NCI-H2107 treated with DMSO at 0.1 percent for 48 hours (cell line): ENCODE measurements at regions not wholly inside any gene's neighbourhood (a gene's known extent, or its start where the extent isn't known, plus 50 kb on each side); places are given as distances from the start of the nearest gene placed in this dataset.
"Not testable (repeated sequence)": the region's sequence is repeated elsewhere in the genome, so short reads cannot be mapped to it uniquely, and the experiment has no call there.

Experiments
- DNase-seq: peaks from one replicate; lab custom pipeline; 2025; ENCODE audit not compliant: unreplicated experiment; lab: John Stamatoyannopoulos, UW

- not testable (repeated sequence) for DNase-seq
Measured at GRCh38 chr2:89202518-89202917, 511.0 kb downstream of the RPIA start.

GRCh38 chr2:89205153-89205552 lies 513.7 kb downstream of the RPIA start:
- not testable (repeated sequence) for DNase-seq

- not testable (repeated sequence) for DNase-seq
Measured at GRCh38 chr2:89208144-89208932, 516.9 kb downstream of the RPIA start.

- not testable (repeated sequence) for DNase-seq
Measured at GRCh38 chr2:89213151-89213550, 521.7 kb downstream of the RPIA start.

GRCh38 chr2:89213811-89214210 lies 522.3 kb downstream of the RPIA start:
- not testable (repeated sequence) for DNase-seq

- not testable (repeated sequence) for DNase-seq
Measured at GRCh38 chr2:89221474-89221873, 530.0 kb downstream of the RPIA start.

- not testable (repeated sequence) for DNase-seq
Measured at GRCh38 chr2:89222063-89222732, 530.7 kb downstream of the RPIA start.

GRCh38 chr2:89224803-89225202 lies 533.3 kb downstream of the RPIA start:
- not testable (repeated sequence) for DNase-seq

- DNase-seq, result not testable (repeated sequence)
Measured at GRCh38 chr2:89229979-89230378, 538.5 kb downstream of the RPIA start.

- DNase-seq, result not testable (repeated sequence)
Measured at GRCh38 chr2:89231241-89231640, 539.8 kb downstream of the RPIA start.

- not testable (repeated sequence) for DNase-seq
Measured at GRCh38 chr2:89233931-89234330, 542.5 kb downstream of the RPIA start.

- not testable (repeated sequence) for DNase-seq
Measured at GRCh38 chr2:89234818-89235466, 543.5 kb downstream of the RPIA start.

GRCh38 chr2:89236832-89237450 lies 545.5 kb downstream of the RPIA start:
- not testable (repeated sequence) for DNase-seq

GRCh38 chr2:89237783-89238182 lies 546.3 kb downstream of the RPIA start:
- DNase-seq, result not testable (repeated sequence)

GRCh38 chr2:89243114-89243700 lies 551.7 kb downstream of the RPIA start:
- DNase-seq, result not testable (repeated sequence)

- DNase-seq, result not testable (repeated sequence)
Measured at GRCh38 chr2:89244407-89244806, 552.9 kb downstream of the RPIA start.

GRCh38 chr2:89245478-89245877 lies 554.0 kb downstream of the RPIA start:
- DNase-seq, result not testable (repeated sequence)

GRCh38 chr2:89246027-89246426 lies 554.6 kb downstream of the RPIA start:
- not testable (repeated sequence) for DNase-seq

GRCh38 chr2:89246620-89247019 lies 555.1 kb downstream of the RPIA start:
- DNase-seq, result not testable (repeated sequence)

GRCh38 chr2:89255013-89255412 lies 563.5 kb downstream of the RPIA start:
- not testable (repeated sequence) for DNase-seq

- DNase-seq, result not testable (repeated sequence)
Measured at GRCh38 chr2:89273443-89273842, 582.0 kb downstream of the RPIA start.
